GM12864 (cell line): ENCODE measurements at regions not wholly inside any gene's neighbourhood (a gene's known extent, or its start where the extent isn't known, plus 50 kb on each side); places are given as distances from the start of the nearest gene placed in this dataset.

Source experiments
- DNase-seq: peaks from one replicate; pipeline ENCODE4 v3.0.0-alpha.2; 2011; ENCODE audit warnings: low read depth
- H3K4me3 ChIP-seq: 2 replicates; pipeline ENCODE4 v1.5.1; 2011; ENCODE audit warnings: mild to moderate bottlenecking, low read depth, low read length, control low read depth
- CTCF ChIP-seq: IDR thresholded peaks from 2 replicates; pipeline ENCODE4 v1.5.1; 2011; ENCODE audit warnings: low read depth, mild to moderate bottlenecking, moderate library complexity, low read length, control low read depth, inconsistent platforms; ENCODE audit errors: missing control alignments

- H3K4me3 ChIP-seq: no peak overlapping the region
- no peak for TF ChIP-seq CTCF
- DNase-seq: no peak
Measured at GRCh38 chrY:8041238-8041637, 1129.7 kb upstream of the AMELY start.

GRCh38 chrY:8036563-8036962 is 1125.0 kb upstream of the AMELY start:
- no peak for DNase-seq
- no peak for TF ChIP-seq CTCF
- no peak overlapping the region for H3K4me3 ChIP-seq

- DNase-seq: no peak
- H3K4me3 ChIP-seq: no peak overlapping the region
- no peak for TF ChIP-seq CTCF
Measured at GRCh38 chrY:8035653-8036052, 1124.1 kb upstream of the AMELY start.

- no peak overlapping the region for H3K4me3 ChIP-seq
- TF ChIP-seq CTCF: no peak
- no peak for DNase-seq
Measured at GRCh38 chrY:8034673-8035072, 1123.1 kb upstream of the AMELY start.

- no peak for TF ChIP-seq CTCF
Measured at GRCh38 chrY:8033200-8033599, 1121.6 kb upstream of the AMELY start.

GRCh38 chrY:8020540-8020939 is 1109.0 kb upstream of the AMELY start:
- no peak for TF ChIP-seq CTCF
- DNase-seq: no peak
- H3K4me3 ChIP-seq: no peak overlapping the region

More at GRCh38 chrY:8033200-8033599, 1121.6 kb upstream of the AMELY start:
- no peak for DNase-seq
- H3K4me3 ChIP-seq: no peak overlapping the region

- no peak for TF ChIP-seq CTCF
- DNase-seq: no peak
- H3K4me3 ChIP-seq: no peak overlapping the region
Measured at GRCh38 chrY:8011515-8011914, 1100.0 kb upstream of the AMELY start.
